H9 (cell line): ENCODE measurements at regions not wholly inside any gene's neighbourhood (a gene's known extent, or its start where the extent isn't known, plus 50 kb on each side); places are given as distances from the start of the nearest gene placed in this dataset.

Source experiments
- DNase-seq: peaks from one replicate; pipeline ENCODE4 v3.0.0-alpha.2; 2017
- H2AFZ ChIP-seq: one replicate; pipeline ENCODE4 v1.6.1; 2013; ENCODE audit warnings: mild to moderate bottlenecking, low read length, control low read depth, moderate library complexity
- H2AK5ac ChIP-seq: 2 replicates; pipeline ENCODE4 v1.6.1; 2013; ENCODE audit warnings: low read length, control low read depth, mixed read lengths; ENCODE audit not compliant: insufficient read length
- H2BK120ac ChIP-seq: one replicate; pipeline ENCODE4 v1.6.1; 2013; ENCODE audit warnings: low read depth, mild to moderate bottlenecking, low read length, control low read depth, inconsistent platforms; ENCODE audit not compliant: poor library complexity, severe bottlenecking
- H2BK12ac ChIP-seq: 2 replicates; pipeline ENCODE4 v1.6.1; 2013; ENCODE audit warnings: low read length, control low read depth, mixed read lengths, low read depth; ENCODE audit not compliant: insufficient read length
- H2BK15ac ChIP-seq: 2 replicates; pipeline ENCODE4 v1.6.1; 2013; ENCODE audit warnings: low read depth, low read length, control low read depth
- H2BK20ac ChIP-seq: one replicate; pipeline ENCODE4 v1.6.1; 2013; ENCODE audit warnings: low read depth, mild to moderate bottlenecking, low read length, control low read depth, inconsistent platforms; ENCODE audit not compliant: poor library complexity, severe bottlenecking
- H2BK5ac ChIP-seq: 2 replicates; pipeline ENCODE4 v1.6.1; 2013; ENCODE audit warnings: low read length, control low read depth, mixed read lengths; ENCODE audit not compliant: insufficient read length
- H3K14ac ChIP-seq: 2 replicates; pipeline ENCODE4 v1.6.1; 2013; ENCODE audit warnings: low read length, control low read depth; ENCODE audit not compliant: insufficient read depth
- H3K18ac ChIP-seq: 2 replicates; pipeline ENCODE4 v1.6.1; 2013; ENCODE audit warnings: low read depth, mild to moderate bottlenecking, mixed read lengths, low read length, control low read depth; ENCODE audit not compliant: insufficient read length
- H3K23ac ChIP-seq: 2 replicates; pipeline ENCODE4 v1.6.1; 2013; ENCODE audit warnings: low read length, control low read depth, mixed read lengths, low read depth; ENCODE audit not compliant: insufficient read length
- H3K23me2 ChIP-seq: 2 replicates; pipeline ENCODE4 v1.6.1; 2013; ENCODE audit warnings: low read depth, mild to moderate bottlenecking, mixed read lengths, low read length, control low read depth; ENCODE audit not compliant: insufficient read length, poor library complexity, severe bottlenecking
- H3K27ac ChIP-seq: 2 replicates; pipeline ENCODE4 v1.5.1; 2013; ENCODE audit warnings: low read length, control low read depth, mixed read lengths, low read depth; ENCODE audit not compliant: insufficient read length
- H3K27me3 ChIP-seq: 2 replicates; pipeline ENCODE4 v1.6.1; 2013; ENCODE audit warnings: low read length, control low read depth, inconsistent platforms; ENCODE audit not compliant: insufficient read depth
- H3K4ac ChIP-seq: 2 replicates; pipeline ENCODE4 v1.6.1; 2013; ENCODE audit warnings: low read depth, mild to moderate bottlenecking, control low read depth, inconsistent platforms, low read length, moderate library complexity
- H3K4me1 ChIP-seq: 2 replicates; pipeline ENCODE4 v1.6.1; 2013; ENCODE audit warnings: low read length, control low read depth, inconsistent platforms; ENCODE audit not compliant: insufficient read depth
- H3K4me2 ChIP-seq: 2 replicates; pipeline ENCODE4 v1.6.1; 2013; ENCODE audit warnings: low read length, control low read depth, mixed read lengths; ENCODE audit not compliant: insufficient read length, insufficient read depth
- H3K56ac ChIP-seq: 2 replicates; pipeline ENCODE4 v1.6.1; 2013; ENCODE audit warnings: low read depth, mild to moderate bottlenecking, mixed read lengths, low read length, control low read depth; ENCODE audit not compliant: insufficient read length
- H3K79me1 ChIP-seq: 2 replicates; pipeline ENCODE4 v1.6.1; 2013; ENCODE audit warnings: low read depth, mild to moderate bottlenecking, moderate library complexity, low read length, control low read depth, inconsistent platforms; ENCODE audit not compliant: insufficient read depth, poor library complexity, severe bottlenecking
- H3K79me2 ChIP-seq: 2 replicates; pipeline ENCODE4 v1.6.1; 2013; ENCODE audit warnings: low read length, control low read depth, inconsistent platforms; ENCODE audit not compliant: insufficient read depth
- H3K9ac ChIP-seq: 2 replicates; pipeline ENCODE4 v1.6.1; 2013; ENCODE audit warnings: low read length, control low read depth, mixed read lengths; ENCODE audit not compliant: insufficient read length; ENCODE audit errors: extremely low read depth
- H3K9me3 ChIP-seq: one replicate; pipeline ENCODE4 v1.6.1; 2013; ENCODE audit warnings: low read depth, low read length, inconsistent platforms; ENCODE audit not compliant: control insufficient read depth
- H3T11ph ChIP-seq: one replicate; pipeline ENCODE4 v1.6.1; 2013; ENCODE audit warnings: mild to moderate bottlenecking, low read length, control low read depth, inconsistent platforms
- H4K20me1 ChIP-seq: one replicate; pipeline ENCODE4 v1.6.1; 2013; ENCODE audit not compliant: control insufficient read depth, insufficient read length, insufficient read depth
- H4K5ac ChIP-seq: 2 replicates; pipeline ENCODE4 v1.6.1; 2013; ENCODE audit warnings: low read depth, mild to moderate bottlenecking, mixed read lengths, low read length, control low read depth; ENCODE audit not compliant: insufficient read length
- H4K8ac ChIP-seq: replicated peaks from 2 replicates; pipeline ENCODE4 v1.6.1; 2013; ENCODE audit warnings: low read length, control low read depth, mixed read lengths, low read depth; ENCODE audit not compliant: insufficient read length
- H4K91ac ChIP-seq: 2 replicates; pipeline ENCODE4 v1.6.1; 2013; ENCODE audit warnings: low read depth, mild to moderate bottlenecking, moderate library complexity, mixed read lengths, low read length, control low read depth; ENCODE audit not compliant: insufficient read length
- H3K27ac Mint-ChIP-seq, 3 experiments: 2 replicates in 2 of 3; 3 replicates in 1 of 3; pipeline ENCODE4 v1.8.0; 2020 to 2021; ENCODE audit warnings: mixed read lengths in 3 of 3, mild to moderate bottlenecking in 1 of 3, moderate library complexity in 1 of 3
- H3K27me3 Mint-ChIP-seq: 2 replicates; pipeline ENCODE4 v1.8.0; 2021; ENCODE audit warnings: low read depth, mild to moderate bottlenecking, moderate library complexity, mixed read lengths
- H3K36me3 Mint-ChIP-seq, 3 experiments: 2 replicates in 2 of 3; 3 replicates in 1 of 3; pipeline ENCODE4 v1.8.0; 2020 to 2021; ENCODE audit warnings: low read depth in 3 of 3, mixed read lengths in 3 of 3; ENCODE audit not compliant: insufficient read depth in 1 of 3
- H3K4me1 Mint-ChIP-seq, 2 experiments: 2 replicates each; pipeline ENCODE4 v1.8.0; 2020; ENCODE audit warnings: mixed read lengths in 2 of 2
- H3K4me3 Mint-ChIP-seq, 2 experiments: 2 replicates in 1 of 2; 3 replicates in 1 of 2; pipeline ENCODE4 v1.8.0; 2020 to 2021; ENCODE audit warnings: mild to moderate bottlenecking in 2 of 2, mixed read lengths in 2 of 2, moderate library complexity in 1 of 2
- H3K9me3 Mint-ChIP-seq, 2 experiments: 2 replicates in 1 of 2; 3 replicates in 1 of 2; pipeline ENCODE4 v1.8.0; 2020; ENCODE audit warnings: mild to moderate bottlenecking in 2 of 2, mixed read lengths in 2 of 2, moderate library complexity in 1 of 2
- CTCF ChIP-seq: fragments of 200-600 bp; sonication (generic); conservative IDR thresholded peaks from 3 replicates; pipeline ENCODE4 v1.8.0; 2021; ENCODE audit warnings: antibody characterized with exemption, mild to moderate bottlenecking
- WGBS: extraction: QIAGEN DNeasy Blood & Tissue Kit; methylation state at CpG from one replicate; pipeline ENCODE4 v1.1.7; 2013; ENCODE audit warnings: missing lambda C conversion rate, low lambda C conversion rate, mixed read lengths; ENCODE audit not compliant: insufficient read length; ENCODE audit errors: extremely low coverage; 5-methylcytosine and 5-hydroxymethylcytosine counted together

GRCh38 chr2:125925891-125926546 lies 729.9 kb upstream of the GYPC start:
- H3K79me2 ChIP-seq, result no peaks in the 10 kb centered on the region
- H3K14ac ChIP-seq, result no peak overlapping the region
- no peak overlapping the region for H3K27ac Mint-ChIP-seq
- no peak overlapping the region for H2AK5ac ChIP-seq
- H2BK20ac ChIP-seq, result no peak overlapping the region
- H2BK5ac ChIP-seq, result no peak overlapping the region
- H2BK15ac ChIP-seq, result no peak overlapping the region
- no peaks in the 10 kb centered on the region for H3K27me3 Mint-ChIP-seq
- H3K23me2 ChIP-seq, result no peaks in the 10 kb centered on the region
- no peak overlapping the region for H3K4me2 ChIP-seq
- no peak for TF ChIP-seq CTCF
- WGBS, result no CpG with 5 or more reads among the region's 7 CpGs
- H4K20me1 ChIP-seq, result no peaks in the 10 kb centered on the region
- H4K5ac ChIP-seq, result no peak overlapping the region
- H3K4me3 Mint-ChIP-seq, result no peak overlapping the region
- no peaks in the 10 kb centered on the region for H3K36me3 Mint-ChIP-seq
- no peak overlapping the region for H2BK120ac ChIP-seq
- no peak overlapping the region for H4K8ac ChIP-seq
- H3K56ac ChIP-seq, result no peak overlapping the region
- no peak overlapping the region for H3K9ac ChIP-seq
- H3K9me3 ChIP-seq, result no peaks in the 10 kb centered on the region
- no peaks in the 10 kb centered on the region for H3K79me1 ChIP-seq
- no peak overlapping the region for H2AFZ ChIP-seq
- no peak overlapping the region for H2BK12ac ChIP-seq
- no peak overlapping the region for H3K27ac ChIP-seq
- H3K4me1 ChIP-seq, result no peaks in the 10 kb centered on the region
- no peak overlapping the region for H3K23ac ChIP-seq
- H3K4me1 Mint-ChIP-seq, result no peaks in the 10 kb centered on the region
- H3K4ac ChIP-seq, result no peak overlapping the region
- H4K91ac ChIP-seq, result no peak overlapping the region
- H3T11ph ChIP-seq, result no peak overlapping the region
- H3K9me3 Mint-ChIP-seq, result peaks cover 2 to 5% of the 10 kb centered on the region in 2 experiments; a peak in 3 of 5 replicates
- H3K18ac ChIP-seq, result no peak overlapping the region
- H3K27me3 ChIP-seq, result no peaks in the 10 kb centered on the region
- DNase-seq, result no peak
